ENCODE measurements at regions not wholly inside any gene's neighbourhood (a gene's known extent, or its start where the extent isn't known, plus 50 kb on each side); places are given as distances from the start of the nearest gene placed in this dataset.

DNA sequence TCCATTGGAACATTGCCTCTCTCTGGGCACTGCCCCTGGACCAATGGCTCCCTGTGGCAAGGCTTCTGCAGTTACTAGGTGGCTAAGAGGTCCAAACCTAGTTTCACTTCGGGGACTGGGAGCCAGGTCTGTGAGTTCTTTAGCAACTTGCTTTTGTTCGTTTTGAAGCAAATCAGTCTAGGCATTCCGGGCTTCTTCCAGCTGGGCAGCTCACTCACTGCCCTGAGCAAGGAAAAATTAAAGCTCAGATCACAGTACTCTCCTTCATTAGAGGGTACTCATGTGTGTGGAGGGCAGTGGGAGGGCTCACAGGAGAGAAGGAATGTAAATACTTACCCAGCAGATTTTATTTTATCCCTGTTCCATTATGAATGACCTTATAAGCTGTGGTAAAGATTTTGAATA lies 80.3 kb downstream of the SPP2 start:
- H3K4me3 ChIP-seq (ENCODE audit: control insufficient read depth, low read depth, low read length), result no peak overlapping the region
- no peak for DNase-seq (ENCODE audit: low read depth)
- TF ChIP-seq, protein P1, sequence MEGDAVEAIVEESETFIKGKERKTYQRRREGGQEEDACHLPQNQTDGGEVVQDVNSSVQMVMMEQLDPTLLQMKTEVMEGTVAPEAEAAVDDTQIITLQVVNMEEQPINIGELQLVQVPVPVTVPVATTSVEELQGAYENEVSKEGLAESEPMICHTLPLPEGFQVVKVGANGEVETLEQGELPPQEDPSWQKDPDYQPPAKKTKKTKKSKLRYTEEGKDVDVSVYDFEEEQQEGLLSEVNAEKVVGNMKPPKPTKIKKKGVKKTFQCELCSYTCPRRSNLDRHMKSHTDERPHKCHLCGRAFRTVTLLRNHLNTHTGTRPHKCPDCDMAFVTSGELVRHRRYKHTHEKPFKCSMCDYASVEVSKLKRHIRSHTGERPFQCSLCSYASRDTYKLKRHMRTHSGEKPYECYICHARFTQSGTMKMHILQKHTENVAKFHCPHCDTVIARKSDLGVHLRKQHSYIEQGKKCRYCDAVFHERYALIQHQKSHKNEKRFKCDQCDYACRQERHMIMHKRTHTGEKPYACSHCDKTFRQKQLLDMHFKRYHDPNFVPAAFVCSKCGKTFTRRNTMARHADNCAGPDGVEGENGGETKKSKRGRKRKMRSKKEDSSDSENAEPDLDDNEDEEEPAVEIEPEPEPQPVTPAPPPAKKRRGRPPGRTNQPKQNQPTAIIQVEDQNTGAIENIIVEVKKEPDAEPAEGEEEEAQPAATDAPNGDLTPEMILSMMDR (conservative IDR thresholded peaks at IDR 0.05; ENCODE audit: control insufficient read depth, insufficient read depth, low read depth, low read length), result no peak

DNA sequence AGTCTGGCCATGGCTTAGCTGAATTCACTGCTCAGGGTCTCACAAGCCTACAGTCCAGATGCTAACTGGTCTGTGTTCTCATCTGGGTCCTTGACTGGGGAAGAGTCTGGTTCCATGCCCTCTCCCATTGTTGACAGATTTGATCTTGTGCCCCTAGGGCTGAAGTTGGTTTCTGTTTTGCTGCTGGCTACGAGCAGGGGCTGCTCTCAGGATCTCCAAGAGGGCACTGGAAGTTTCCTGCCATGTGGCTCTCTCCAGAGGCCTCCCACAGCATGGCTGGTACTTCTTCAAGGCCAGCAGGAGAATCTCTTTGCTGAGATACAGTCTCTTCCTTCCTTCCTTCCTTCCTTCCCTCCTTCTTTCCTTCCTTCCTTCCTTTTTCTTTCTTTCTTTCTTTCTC lies 78.1 kb downstream of the SPP2 start:
- DNase-seq (ENCODE audit: low read depth), result no peak
- no peak overlapping the region for H3K4me3 ChIP-seq (ENCODE audit: control insufficient read depth, low read depth, low read length)

More for the DNA sequence above, 78.1 kb downstream of the SPP2 start:
- TF ChIP-seq, protein P1 (conservative IDR thresholded peaks at IDR 0.05; ENCODE audit: control insufficient read depth, insufficient read depth, low read depth, low read length), result no peak

Data from fibroblast of mammary gland (primary cell).